Fibroblast of the aortic adventitia (primary cell): ENCODE measurements at regions not wholly inside any gene's neighbourhood (a gene's known extent, or its start where the extent isn't known, plus 50 kb on each side); places are given as distances from the start of the nearest gene placed in this dataset.

ENCODE experiments used
- DNase-seq: peaks from one replicate; pipeline ENCODE4 v3.0.0-alpha.2; 2010; ENCODE audit warnings: low read depth
- H3K4me3 ChIP-seq: 2 replicates; pipeline ENCODE4 v1.5.1; 2011; ENCODE audit warnings: low read depth, mild to moderate bottlenecking, control low read depth, low read length, moderate library complexity
- CTCF ChIP-seq: IDR thresholded peaks from 2 replicates; pipeline ENCODE4 v1.5.1; 2011; ENCODE audit warnings: mild to moderate bottlenecking, low read length, control low read depth, inconsistent platforms; ENCODE audit not compliant: insufficient read depth

- TF ChIP-seq CTCF: no peak
- H3K4me3 ChIP-seq: no peak overlapping the region
- DNase-seq: no peak
Observed at GRCh38 chr15:62297522-62297921, 132.4 kb upstream of the C2CD4B start.

DNA sequence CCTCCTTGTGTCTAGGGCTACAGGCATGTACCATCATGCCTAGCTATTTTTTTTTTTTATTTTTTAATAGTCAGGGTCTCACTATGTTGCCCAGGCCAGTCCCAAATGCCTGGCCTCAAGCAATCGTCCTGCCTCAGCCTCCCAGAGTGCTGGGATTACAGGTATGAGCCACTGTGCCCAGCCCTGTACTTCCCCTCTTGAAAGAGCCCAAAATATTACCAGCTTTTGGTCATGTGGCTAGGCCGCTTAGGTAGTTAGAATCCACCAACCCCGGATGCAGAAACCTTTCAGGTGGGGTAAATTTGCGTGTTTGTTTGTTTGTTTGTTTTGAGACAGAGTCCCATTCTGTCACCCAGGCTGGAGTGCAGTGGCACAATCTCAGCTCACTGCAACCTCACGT is 132.8 kb upstream of the C2CD4B start:
- TF ChIP-seq CTCF: no peak
- H3K4me3 ChIP-seq: no peak overlapping the region

GRCh38 chr15:62298811-62299210 is 133.7 kb upstream of the C2CD4B start:
- TF ChIP-seq CTCF: no peak
- no peak overlapping the region for H3K4me3 ChIP-seq
- DNase-seq: no peak

More for the DNA sequence above, 132.8 kb upstream of the C2CD4B start:
- no peak for DNase-seq

DNA sequence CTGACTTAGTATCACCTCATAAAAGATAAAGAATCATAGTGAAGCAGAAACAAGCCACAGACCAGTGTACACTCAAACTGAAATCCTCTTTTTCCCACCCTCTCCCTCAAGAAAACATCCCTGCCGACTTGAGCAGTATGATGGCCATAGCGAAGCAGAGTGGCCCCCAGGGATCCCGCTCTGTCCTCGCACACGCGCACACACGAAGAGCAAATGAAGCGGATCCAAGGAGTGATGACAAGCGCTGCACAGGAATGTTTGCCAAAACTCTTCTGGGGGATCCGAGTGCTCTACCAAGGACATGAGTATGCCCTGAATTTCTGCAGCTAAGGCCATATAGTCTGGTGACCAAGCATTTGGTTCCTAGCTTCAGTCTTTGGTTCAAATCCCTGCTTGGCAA is 134.5 kb upstream of the C2CD4B start:
- no peak overlapping the region for H3K4me3 ChIP-seq
- DNase-seq: no peak
- no peak for TF ChIP-seq CTCF

DNA sequence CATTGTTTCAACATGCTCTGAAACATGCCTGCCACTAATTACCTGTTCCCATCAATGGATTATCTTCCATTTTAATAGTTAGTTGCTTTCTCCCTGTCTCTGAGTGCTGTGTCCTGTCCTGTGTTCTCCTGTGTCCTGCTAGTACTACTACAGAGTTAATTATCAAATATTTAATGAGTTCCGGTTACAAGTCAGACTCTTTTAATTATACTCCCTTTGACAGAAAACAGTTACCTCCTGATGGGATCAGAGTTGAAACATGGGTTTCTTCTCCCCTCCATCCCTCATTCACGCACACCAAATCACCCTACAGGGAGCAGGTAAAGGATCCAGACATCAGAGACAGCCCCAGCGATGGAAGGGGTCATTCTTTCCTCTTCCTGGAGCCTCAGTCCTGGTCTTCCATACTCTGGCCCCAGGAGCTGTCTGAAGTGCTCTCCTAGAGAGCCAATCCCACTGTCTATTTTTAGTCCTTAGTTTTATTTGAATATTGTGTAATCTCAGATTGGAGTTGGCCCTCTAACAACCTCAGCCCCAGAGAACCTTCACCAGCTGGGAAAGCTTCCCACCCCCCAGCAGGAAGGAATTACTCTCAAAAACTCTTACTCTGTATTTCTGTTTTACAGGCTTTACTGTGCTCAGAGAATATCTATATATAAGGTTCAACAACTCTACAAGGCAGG is 137.0 kb upstream of the C2CD4B start:
- peak; percentile 61 for DNase-seq
- TF ChIP-seq CTCF: no peak
- H3K4me3 ChIP-seq: no peak overlapping the region

- peak; percentile 72 for TF ChIP-seq CTCF
- peak; percentile 84 for DNase-seq
Observed at GRCh38 chr15:62306851-62307504, 141.9 kb upstream of the C2CD4B start.

DNA sequence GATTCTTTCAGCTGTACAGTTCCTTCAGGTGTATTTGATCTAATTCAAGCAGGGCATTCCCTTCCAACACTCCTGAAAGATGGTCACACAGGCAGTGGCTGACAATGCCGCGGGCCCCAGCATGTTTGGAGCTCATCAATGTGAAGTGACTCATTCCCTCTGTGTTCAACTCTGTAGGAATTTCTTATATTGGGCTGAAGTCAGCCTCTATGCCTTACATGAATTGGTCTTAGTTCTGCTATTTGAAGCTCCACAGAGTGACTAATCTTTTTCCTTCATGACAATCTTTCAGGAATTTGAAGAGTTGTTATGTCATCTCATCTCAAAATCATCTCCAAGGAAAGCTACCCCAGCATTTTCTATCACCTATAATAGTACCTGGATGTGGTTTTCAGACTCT is 142.5 kb upstream of the C2CD4B start:
- no peak overlapping the region for H3K4me3 ChIP-seq
- TF ChIP-seq CTCF: no peak
- DNase-seq: peak; percentile 18

More at GRCh38 chr15:62306851-62307504, 141.9 kb upstream of the C2CD4B start:
- H3K4me3 ChIP-seq: no peak overlapping the region
